ENCODE measurements at regions not wholly inside any gene's neighbourhood (a gene's known extent, or its start where the extent isn't known, plus 50 kb on each side); places are given as distances from the start of the nearest gene placed in this dataset.

DNA sequence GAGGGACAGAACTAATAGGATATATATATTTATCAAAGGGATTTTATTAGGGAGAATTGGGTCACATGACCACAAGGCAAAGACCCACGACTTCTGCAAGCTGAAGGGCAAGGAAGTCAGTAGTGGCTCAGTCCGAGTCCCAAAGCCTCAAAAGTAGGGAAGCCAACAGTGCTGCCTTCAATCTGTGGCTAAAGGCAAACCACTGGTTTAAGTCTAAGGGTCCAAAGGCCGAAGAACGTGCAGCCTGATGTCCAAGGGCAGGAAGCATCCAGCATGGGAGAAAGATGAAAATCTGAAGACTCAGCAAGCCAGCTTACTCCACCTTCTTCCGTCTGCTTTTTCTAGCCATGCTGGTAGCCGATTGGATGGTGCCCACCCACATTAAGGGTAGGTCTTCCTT is 157.9 kb upstream of the CRY1 start:
- Histone ChIP-seq H3K9me3 (ENCODE audit: low read depth, low read length, poor library complexity, severe bottlenecking) (no peaks in the 10 kb centered on the region), H3K4me1 (ENCODE audit: insufficient read depth, low read length, poor library complexity, severe bottlenecking) (no peaks in the 10 kb centered on the region), H3K36me3 (ENCODE audit: insufficient read depth, low read length, poor library complexity, severe bottlenecking) (no peaks in the 10 kb centered on the region), H3K27me3 (replicated peaks; ENCODE audit: insufficient read depth, low read depth, low read length, poor library complexity) (no peaks in the 10 kb centered on the region), H3K4me3 (ENCODE audit: low read depth, low read length, poor library complexity, severe bottlenecking) (no peak overlapping the region), H3K27ac (ENCODE audit: low read depth, low read length, poor library complexity, severe bottlenecking) (no peak overlapping the region)
- intact Hi-C loops (cut with micrococcal nuclease; ENCODE audit: unreplicated experiment) = no loop called here
- no peak for DNase-seq (ENCODE audit: low spot score)
- ChIA-PET POLR2A (ENCODE audit: low non-redundant PET) (no interaction called here), CTCF (no interaction called here)
- no TSS peak for BruUV-seq (replicated peaks)
- TF ChIP-seq, protein P1, sequence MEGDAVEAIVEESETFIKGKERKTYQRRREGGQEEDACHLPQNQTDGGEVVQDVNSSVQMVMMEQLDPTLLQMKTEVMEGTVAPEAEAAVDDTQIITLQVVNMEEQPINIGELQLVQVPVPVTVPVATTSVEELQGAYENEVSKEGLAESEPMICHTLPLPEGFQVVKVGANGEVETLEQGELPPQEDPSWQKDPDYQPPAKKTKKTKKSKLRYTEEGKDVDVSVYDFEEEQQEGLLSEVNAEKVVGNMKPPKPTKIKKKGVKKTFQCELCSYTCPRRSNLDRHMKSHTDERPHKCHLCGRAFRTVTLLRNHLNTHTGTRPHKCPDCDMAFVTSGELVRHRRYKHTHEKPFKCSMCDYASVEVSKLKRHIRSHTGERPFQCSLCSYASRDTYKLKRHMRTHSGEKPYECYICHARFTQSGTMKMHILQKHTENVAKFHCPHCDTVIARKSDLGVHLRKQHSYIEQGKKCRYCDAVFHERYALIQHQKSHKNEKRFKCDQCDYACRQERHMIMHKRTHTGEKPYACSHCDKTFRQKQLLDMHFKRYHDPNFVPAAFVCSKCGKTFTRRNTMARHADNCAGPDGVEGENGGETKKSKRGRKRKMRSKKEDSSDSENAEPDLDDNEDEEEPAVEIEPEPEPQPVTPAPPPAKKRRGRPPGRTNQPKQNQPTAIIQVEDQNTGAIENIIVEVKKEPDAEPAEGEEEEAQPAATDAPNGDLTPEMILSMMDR (conservative IDR thresholded peaks at IDR 0.05; ENCODE audit: low read depth, low read length) = no peak
- TF ChIP-seq EZH2 (IDR thresholded peaks at IDR 0.05; ENCODE audit: borderline replicate concordance, low read depth, low read length, poor library complexity, severe bottlenecking) = no peak

DNA sequence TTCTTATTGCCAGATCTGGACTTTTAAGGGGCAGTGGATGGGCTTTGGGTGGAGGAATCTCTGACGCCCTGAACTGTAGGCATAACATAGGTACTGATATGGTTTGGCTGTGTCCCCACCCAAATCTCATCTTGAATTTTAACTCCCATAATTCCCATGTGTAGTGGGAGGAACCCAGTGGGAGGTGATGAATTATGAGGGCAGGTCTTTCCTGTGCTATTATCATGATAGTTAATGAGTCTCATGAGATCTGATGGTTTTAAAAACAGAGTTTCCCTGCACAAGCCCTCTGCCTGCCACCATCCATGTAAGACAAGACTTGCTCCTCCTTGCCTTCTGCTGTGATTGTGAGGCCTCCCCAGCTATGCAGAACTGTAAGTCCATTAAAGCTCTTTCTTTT is 160.0 kb upstream of the CRY1 start:
- TF ChIP-seq EZH2 (IDR thresholded peaks at IDR 0.05; ENCODE audit: borderline replicate concordance, low read depth, low read length, poor library complexity, severe bottlenecking) = no peak
- TF ChIP-seq, protein P1 (conservative IDR thresholded peaks at IDR 0.05; ENCODE audit: low read depth, low read length) = no peak
- intact Hi-C loops (cut with micrococcal nuclease; ENCODE audit: unreplicated experiment) = no loop called here
- no peak overlapping the region for H3K4me3 ChIP-seq (ENCODE audit: low read depth, low read length, poor library complexity, severe bottlenecking)
- no peak overlapping the region for H3K27ac ChIP-seq (ENCODE audit: low read depth, low read length, poor library complexity, severe bottlenecking)
- H3K4me1 ChIP-seq (ENCODE audit: insufficient read depth, low read length, poor library complexity, severe bottlenecking) = no peaks in the 10 kb centered on the region
- BruUV-seq (replicated peaks) = no TSS peak
- DNase-seq (ENCODE audit: low spot score) = no peak
- H3K36me3 ChIP-seq (ENCODE audit: insufficient read depth, low read length, poor library complexity, severe bottlenecking) = no peaks in the 10 kb centered on the region
- ChIA-PET CTCF (no interaction called here), POLR2A (ENCODE audit: low non-redundant PET) (interaction anchor here (0.6 kb wide), 1 partner anchor 31 kb away, joined by 3 read pairs; no protein-coding TSS in a partner anchor)
- no peaks in the 10 kb centered on the region for H3K27me3 ChIP-seq (replicated peaks; ENCODE audit: insufficient read depth, low read depth, low read length, poor library complexity)
- H3K9me3 ChIP-seq (ENCODE audit: low read depth, low read length, poor library complexity, severe bottlenecking) = no peaks in the 10 kb centered on the region

GRCh38 chr12:107254258-107254856 is 161.0 kb upstream of the CRY1 start:
- no TSS peak for BruUV-seq (replicated peaks)
- no peaks in the 10 kb centered on the region for H3K36me3 ChIP-seq (ENCODE audit: insufficient read depth, low read length, poor library complexity, severe bottlenecking)
- no peak overlapping the region for H3K27ac ChIP-seq (ENCODE audit: low read depth, low read length, poor library complexity, severe bottlenecking)
- no peaks in the 10 kb centered on the region for H3K4me1 ChIP-seq (ENCODE audit: insufficient read depth, low read length, poor library complexity, severe bottlenecking)
- DNase-seq (ENCODE audit: low spot score) = no peak
- no peak for TF ChIP-seq EZH2 (IDR thresholded peaks at IDR 0.05; ENCODE audit: borderline replicate concordance, low read depth, low read length, poor library complexity, severe bottlenecking)
- TF ChIP-seq, protein P1 (conservative IDR thresholded peaks at IDR 0.05; ENCODE audit: low read depth, low read length) = no peak
- H3K27me3 ChIP-seq (replicated peaks; ENCODE audit: insufficient read depth, low read depth, low read length, poor library complexity) = no peaks in the 10 kb centered on the region
- H3K4me3 ChIP-seq (ENCODE audit: low read depth, low read length, poor library complexity, severe bottlenecking) = no peak overlapping the region
- no peaks in the 10 kb centered on the region for H3K9me3 ChIP-seq (ENCODE audit: low read depth, low read length, poor library complexity, severe bottlenecking)
- intact Hi-C loops (cut with micrococcal nuclease; ENCODE audit: unreplicated experiment) = no loop called here
- CTCF ChIA-PET = no interaction called here
- POLR2A ChIA-PET (ENCODE audit: low non-redundant PET) = no interaction called here
